ENCODE measurements at regions not wholly inside any gene's neighbourhood (a gene's known extent, or its start where the extent isn't known, plus 50 kb on each side); places are given as distances from the start of the nearest gene placed in this dataset.

- Histone ChIP-seq H3K27ac (no peak overlapping the region), H3K4me1 (no peaks in the 10 kb centered on the region), H3K27me3 (no peaks in the 10 kb centered on the region), H3K36me3 (no peaks in the 10 kb centered on the region), H3K4me3 (no peak overlapping the region), H3K9me3 (no peaks in the 10 kb centered on the region)
- ATAC-seq (no peak), DNase-seq (no peak)
- TF ChIP-seq CTCF (IDR thresholded peaks at IDR 0.05) = no peak
- intact Hi-C loops (cut with DNase I) = no loop called here
Measured at GRCh38 chr6:90450268-90450953, 136.5 kb downstream of the MAP3K7 start.

GRCh38 chr6:90449311-90449710 lies 137.6 kb downstream of the MAP3K7 start:
- Histone ChIP-seq H3K27ac (no peak overlapping the region), H3K4me1 (no peaks in the 10 kb centered on the region), H3K36me3 (no peaks in the 10 kb centered on the region), H3K27me3 (no peaks in the 10 kb centered on the region), H3K4me3 (no peak overlapping the region), H3K9me3 (no peaks in the 10 kb centered on the region)
- no peak for ATAC-seq
- no peak for TF ChIP-seq CTCF (IDR thresholded peaks at IDR 0.05)
- no peak for DNase-seq
- intact Hi-C loops (cut with DNase I) = no loop called here

GRCh38 chr6:90448836-90449235 lies 138.0 kb downstream of the MAP3K7 start:
- ATAC-seq (no peak), DNase-seq (no peak)
- H3K27ac ChIP-seq = no peak overlapping the region
- H3K4me3 ChIP-seq = no peak overlapping the region
- intact Hi-C loops (cut with DNase I) = no loop called here
- TF ChIP-seq CTCF (IDR thresholded peaks at IDR 0.05) = no peak
- H3K9me3 ChIP-seq = no peaks in the 10 kb centered on the region
- no peaks in the 10 kb centered on the region for H3K27me3 ChIP-seq
- H3K4me1 ChIP-seq = no peaks in the 10 kb centered on the region
- no peaks in the 10 kb centered on the region for H3K36me3 ChIP-seq

GRCh38 chr6:90446164-90446563 lies 140.7 kb downstream of the MAP3K7 start:
- intact Hi-C loops (cut with DNase I) = no loop called here
- H3K36me3 ChIP-seq = no peaks in the 10 kb centered on the region
- no peak overlapping the region for H3K27ac ChIP-seq
- H3K27me3 ChIP-seq = no peaks in the 10 kb centered on the region
- no peaks in the 10 kb centered on the region for H3K9me3 ChIP-seq
- no peaks in the 10 kb centered on the region for H3K4me1 ChIP-seq
- no peak overlapping the region for H3K4me3 ChIP-seq
- DNase-seq = no peak
- TF ChIP-seq CTCF (IDR thresholded peaks at IDR 0.05) = no peak
- ATAC-seq = no peak

- no peak for TF ChIP-seq CTCF (IDR thresholded peaks at IDR 0.05)
- Histone ChIP-seq H3K4me1 (no peaks in the 10 kb centered on the region), H3K4me3 (no peak overlapping the region), H3K27me3 (no peaks in the 10 kb centered on the region), H3K36me3 (no peaks in the 10 kb centered on the region), H3K27ac (no peak overlapping the region), H3K9me3 (no peaks in the 10 kb centered on the region)
- DNase-seq = no peak
- no peak for ATAC-seq
- intact Hi-C loops (cut with DNase I) = no loop called here
Measured at GRCh38 chr6:90445533-90446108, 141.3 kb downstream of the MAP3K7 start.

Data from upper lobe of right lung (tissue), 1 donor.